IMR-90 (cell line): ENCODE measurements at regions not wholly inside any gene's neighbourhood (a gene's known extent, or its start where the extent isn't known, plus 50 kb on each side); places are given as distances from the start of the nearest gene placed in this dataset.

Experiments used
- ATAC-seq: fragments of 200-7000 bp; cut with Tn5 transposase; 2 replicates; pipeline ENCODE4 v1.9.1; 2020; ENCODE audit warnings: low read depth, mild to moderate bottlenecking, moderate library complexity
- BruUV-seq: library from RNA; stranded (reverse); fragments of 400-500 nt; replicated peaks from 2 replicates; lab custom pipeline; 2021; lab: Mats Ljungman, UMichigan
- CTCF ChIA-PET: fragments of 300-600 bp; formaldehyde crosslinking; extraction: SDS; loops from one replicate; lab custom pipeline; 2021; ENCODE audit warnings: antibody characterized with exemption; lab: Yijun Ruan, JAX
- POLR2A ChIA-PET: fragments of 300-600 bp; sonication (Branson Sonifier 250); formaldehyde crosslinking; loops from one replicate; lab custom pipeline; 2022; ENCODE audit warnings: antibody characterized with exemption; ENCODE audit not compliant: unreplicated experiment; lab: Charles Lee
- DNase-seq: peaks from one replicate; pipeline ENCODE4 v3.0.0; 2013
- H2AFZ ChIP-seq: replicated peaks from 2 replicates; pipeline ENCODE3; 2013; ENCODE audit warnings: low read length, mild to moderate bottlenecking; ENCODE audit not compliant: poor library complexity
- H2AK5ac ChIP-seq: 2 replicates; pipeline ENCODE4 v1.6.1; 2013; ENCODE audit warnings: low read depth, low read length, inconsistent platforms
- H2AK9ac ChIP-seq: replicated peaks from 2 replicates; pipeline ENCODE3; 2013; ENCODE audit warnings: mild to moderate bottlenecking, low read depth, low read length, moderate library complexity; ENCODE audit not compliant: poor library complexity
- H2BK120ac ChIP-seq: 2 replicates; pipeline ENCODE4 v1.6.1; 2013; ENCODE audit warnings: low read depth, low read length, inconsistent platforms
- H2BK15ac ChIP-seq: 3 replicates; pipeline ENCODE4 v1.6.1; 2013; ENCODE audit warnings: low read depth, low read length, inconsistent platforms
- H2BK20ac ChIP-seq: 2 replicates; pipeline ENCODE4 v1.6.1; 2013; ENCODE audit warnings: low read depth, mild to moderate bottlenecking, inconsistent platforms, low read length, moderate library complexity
- H2BK5ac ChIP-seq: 2 replicates; pipeline ENCODE4 v1.6.1; 2013; ENCODE audit warnings: mild to moderate bottlenecking, low read depth, low read length, inconsistent platforms; ENCODE audit not compliant: poor library complexity, severe bottlenecking
- H3K14ac ChIP-seq: replicated peaks from 2 replicates; pipeline ENCODE4 v1.6.1; 2013; ENCODE audit warnings: low read depth, low read length, inconsistent platforms
- H3K18ac ChIP-seq: 2 replicates; pipeline ENCODE4 v1.6.1; 2013; ENCODE audit warnings: low read depth, low read length, control low read depth
- H3K23ac ChIP-seq: 2 replicates; pipeline ENCODE4 v1.6.1; 2013; ENCODE audit warnings: low read depth, low read length, inconsistent platforms
- H3K27ac ChIP-seq: 2 replicates; pipeline ENCODE4 v1.5.1; 2013; ENCODE audit warnings: mild to moderate bottlenecking, control low read depth, low read length; ENCODE audit not compliant: insufficient read depth
- H3K27me3 ChIP-seq: 2 replicates; pipeline ENCODE4 v1.6.1; 2013; ENCODE audit warnings: low read length; ENCODE audit not compliant: control insufficient read depth, insufficient read depth
- H3K36me3 ChIP-seq: 2 replicates; pipeline ENCODE4 v1.6.1; 2013; ENCODE audit warnings: low read length, mixed read lengths; ENCODE audit not compliant: control insufficient read depth, insufficient read depth
- H3K4ac ChIP-seq: 2 replicates; pipeline ENCODE4 v1.6.1; 2013; ENCODE audit warnings: low read depth, low read length, inconsistent platforms
- H3K4me1 ChIP-seq: 2 replicates; pipeline ENCODE4 v1.6.1; 2013; ENCODE audit warnings: low read length, mixed read lengths; ENCODE audit not compliant: control insufficient read depth, insufficient read depth
- H3K4me2 ChIP-seq: 2 replicates; pipeline ENCODE4 v1.6.1; 2013; ENCODE audit warnings: low read depth, mild to moderate bottlenecking, control low read depth, low read length, moderate library complexity
- H3K4me3 ChIP-seq: 2 replicates; pipeline ENCODE4 v1.5.1; 2013; ENCODE audit warnings: low read depth, mild to moderate bottlenecking, control low read depth, low read length, moderate library complexity; ENCODE audit not compliant: insufficient read depth
- H3K56ac ChIP-seq: 2 replicates; pipeline ENCODE4 v1.6.1; 2013; ENCODE audit warnings: low read length, inconsistent platforms; ENCODE audit not compliant: insufficient read depth; ENCODE audit errors: extremely low read depth
- H3K79me1 ChIP-seq, 2 experiments: 2 replicates each; pipeline ENCODE4 v1.6.1; 2013; ENCODE audit warnings: low read length in 2 of 2, inconsistent platforms in 1 of 2, low read depth in 1 of 2
- H3K9ac ChIP-seq: 2 replicates; pipeline ENCODE4 v1.6.1; 2013; ENCODE audit warnings: low read depth, low read length, control low read depth
- H3K9me1 ChIP-seq: 2 replicates; pipeline ENCODE4 v1.6.1; 2013; ENCODE audit warnings: low read length, inconsistent platforms; ENCODE audit not compliant: insufficient read depth
- H3K9me3 ChIP-seq: 2 replicates; pipeline ENCODE4 v1.6.1; 2013; ENCODE audit warnings: low read length; ENCODE audit not compliant: control insufficient read depth, insufficient read depth
- H4K20me1 ChIP-seq: 2 replicates; pipeline ENCODE4 v1.6.1; 2013; ENCODE audit warnings: low read length, inconsistent platforms; ENCODE audit not compliant: insufficient read depth
- H4K5ac ChIP-seq: 2 replicates; pipeline ENCODE4 v1.6.1; 2013; ENCODE audit warnings: mild to moderate bottlenecking, low read depth, low read length, control low read depth
- H4K8ac ChIP-seq, 2 experiments: 2 replicates each; pipeline ENCODE4 v1.6.1; 2013; ENCODE audit warnings: low read depth in 2 of 2, low read length in 2 of 2, control low read depth in 1 of 2, inconsistent platforms in 1 of 2
- H4K91ac ChIP-seq: 2 replicates; pipeline ENCODE4 v1.6.1; 2013; ENCODE audit warnings: low read depth, low read length, inconsistent platforms; ENCODE audit not compliant: insufficient read depth
- CHD1 ChIP-seq: IDR thresholded peaks from 2 replicates; pipeline ENCODE4 v1.6.1; 2012; ENCODE audit warnings: low read depth, low read length, improper control_type of control experiment
- CTCF ChIP-seq: conservative IDR thresholded peaks from 2 replicates; pipeline ENCODE4 v1.5.1; 2012; ENCODE audit warnings: mild to moderate bottlenecking, low read depth, low read length, improper control_type of control experiment
- FOS ChIP-seq: fragments of 150-350 bp; IDR thresholded peaks from 2 replicates; pipeline ENCODE4 v1.6.1; 2016; ENCODE audit warnings: low read depth, low read length
- MAZ ChIP-seq: IDR thresholded peaks from 2 replicates; pipeline ENCODE4 v1.6.1; 2012; ENCODE audit warnings: low read depth, mild to moderate bottlenecking, low read length, improper control_type of control experiment, moderate library complexity, borderline replicate concordance
- MXI1 ChIP-seq: IDR thresholded peaks from 2 replicates; pipeline ENCODE4 v1.6.1; 2012; ENCODE audit warnings: low read depth, mild to moderate bottlenecking, low read length, moderate library complexity, borderline replicate concordance
- NFE2L2 ChIP-seq: fragments of 150-350 bp; IDR thresholded peaks from 2 replicates; pipeline ENCODE4 v1.6.1; 2016; ENCODE audit warnings: low read depth, mild to moderate bottlenecking, low read length
- POLR2A ChIP-seq: IDR thresholded peaks from 2 replicates; pipeline ENCODE4 v1.6.1; 2012; ENCODE audit warnings: mild to moderate bottlenecking, low read depth, low read length
- RFX5 ChIP-seq: IDR thresholded peaks from 2 replicates; pipeline ENCODE4 v1.8.0; 2012; ENCODE audit warnings: low read depth, mild to moderate bottlenecking, low read length, moderate library complexity
- USF2 ChIP-seq: fragments of 150-350 bp; IDR thresholded peaks from 2 replicates; pipeline ENCODE4 v1.6.1; 2017; ENCODE audit warnings: mild to moderate bottlenecking, antibody characterized with exemption, low read length, low read depth
- WGBS, 2 experiments: methylation state at CpG; one replicate each; pipeline versions ENCODE4 v1.1.5 to v1.1.7; 2013; ENCODE audit warnings: missing lambda C conversion rate in 2 of 2; ENCODE audit not compliant: insufficient read length in 1 of 2; ENCODE audit errors: extremely low coverage in 2 of 2; 5-methylcytosine and 5-hydroxymethylcytosine counted together
- dilution Hi-C: fragments of 300-500 bp; cut with HindIII; formaldehyde crosslinking; loops from one replicate; pipeline ENCODE4 v1.14.3; 2018; ENCODE audit warnings: low sequenced_read_pairs; ENCODE audit not compliant: unreplicated experiment
- in situ Hi-C: fragments of 300-500 bp; cut with MboI; formaldehyde crosslinking; loops from 3 replicates; pipeline ENCODE4 v1.14.3; 2019; ENCODE audit warnings: low sequenced_read_pairs, inconsistent platforms, mixed read lengths
- intact Hi-C: fragments of 100-400 bp; cut with micrococcal nuclease; formaldehyde crosslinking; loops from 2 replicates; pipeline ENCODE4 v1.10.0; 2022
- TF ChIP-seq, protein P1 (sequence below): fragments of 150-350 bp; IDR thresholded peaks from 2 replicates; pipeline ENCODE4 v1.6.1; 2016; ENCODE audit warnings: low read depth, mild to moderate bottlenecking, low read length, moderate library complexity, borderline replicate concordance

DNA sequence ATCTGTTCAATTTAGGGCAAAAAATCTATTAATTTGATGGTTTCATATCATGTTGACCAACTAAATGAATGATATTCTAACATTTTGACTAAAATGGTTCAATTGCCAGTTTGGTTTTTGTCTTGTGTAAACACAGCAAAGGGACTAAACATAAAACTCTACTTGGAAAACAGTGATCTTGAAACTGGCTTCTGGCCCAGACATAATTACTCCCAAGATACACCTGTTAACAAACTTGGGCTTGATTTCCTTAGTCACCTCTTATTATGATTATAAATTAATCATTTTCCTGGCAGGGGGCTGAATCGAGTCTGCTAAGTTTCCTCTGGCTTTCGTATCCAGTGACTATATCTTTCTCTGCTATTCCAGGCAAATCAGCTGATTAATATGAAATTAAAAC is 78.0 kb upstream of the OXGR1 start:
- CTCF ChIA-PET: no interaction called here
- H2AK9ac ChIP-seq: no peak overlapping the region
- H4K8ac ChIP-seq: no peak overlapping the region
- H2BK15ac ChIP-seq: no peak overlapping the region
- BruUV-seq: no TSS peak
- H2BK120ac ChIP-seq: no peak overlapping the region
- DNase-seq (no peak), ATAC-seq (no peak)
- no peaks in the 10 kb centered on the region; the same call in 1 of the 2 replicates for H3K4me1 ChIP-seq
- POLR2A ChIA-PET: no interaction called here
- H3K4me2 ChIP-seq: no peak overlapping the region
- H2BK5ac ChIP-seq: no peak overlapping the region
- no peak overlapping the region for H2BK20ac ChIP-seq
- intact Hi-C loops: no loop called here
- no peak overlapping the region for H3K23ac ChIP-seq
- peaks cover 5% of the 10 kb centered on the region for H3K27me3 ChIP-seq
- no peak overlapping the region for H4K91ac ChIP-seq
- no peaks in the 10 kb centered on the region for H4K20me1 ChIP-seq
- no peak overlapping the region for H2AK5ac ChIP-seq
- no peaks in the 10 kb centered on the region for H3K79me1 ChIP-seq
- H3K56ac ChIP-seq: no peak overlapping the region
- no peak overlapping the region for H3K4me3 ChIP-seq
- no peak overlapping the region for H3K14ac ChIP-seq
- no peaks in the 10 kb centered on the region for H3K9me1 ChIP-seq
- no peak overlapping the region for H3K27ac ChIP-seq
- H3K9me3 ChIP-seq: peaks cover 2% of the 10 kb centered on the region
- no peak overlapping the region for H3K18ac ChIP-seq
- no peak overlapping the region for H3K4ac ChIP-seq
- TF ChIP-seq MXI1 (no peak), RFX5 (no peak), MAZ (no peak), POLR2A (no peak), NFE2L2 (no peak), CTCF (no peak), FOS (no peak), CHD1 (no peak), USF2 (no peak)
- TF ChIP-seq, protein P1, sequence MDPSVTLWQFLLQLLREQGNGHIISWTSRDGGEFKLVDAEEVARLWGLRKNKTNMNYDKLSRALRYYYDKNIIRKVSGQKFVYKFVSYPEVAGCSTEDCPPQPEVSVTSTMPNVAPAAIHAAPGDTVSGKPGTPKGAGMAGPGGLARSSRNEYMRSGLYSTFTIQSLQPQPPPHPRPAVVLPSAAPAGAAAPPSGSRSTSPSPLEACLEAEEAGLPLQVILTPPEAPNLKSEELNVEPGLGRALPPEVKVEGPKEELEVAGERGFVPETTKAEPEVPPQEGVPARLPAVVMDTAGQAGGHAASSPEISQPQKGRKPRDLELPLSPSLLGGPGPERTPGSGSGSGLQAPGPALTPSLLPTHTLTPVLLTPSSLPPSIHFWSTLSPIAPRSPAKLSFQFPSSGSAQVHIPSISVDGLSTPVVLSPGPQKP: no peak
- H2AFZ ChIP-seq: no peak overlapping the region
- WGBS, 2 experiments: no CpG with 5 or more reads among the region's 2 CpGs
- no peak overlapping the region for H3K9ac ChIP-seq
- in situ Hi-C loops: no loop called here
- no peaks in the 10 kb centered on the region for H3K36me3 ChIP-seq
- no peak overlapping the region for H4K5ac ChIP-seq
- dilution Hi-C loops: no loop called here
